Mesenchymal stem cell (in vitro differentiated cells and primary cell): ENCODE measurements at regions not wholly inside any gene's neighbourhood (a gene's known extent, or its start where the extent isn't known, plus 50 kb on each side); places are given as distances from the start of the nearest gene placed in this dataset.

Experiments used
- DNase-seq: peaks from one replicate; pipeline ENCODE4 v3.0.0-alpha.2; 2013
- H2AFZ ChIP-seq: one replicate; pipeline ENCODE4 v1.6.1; 2013; ENCODE audit warnings: low read depth, mild to moderate bottlenecking, control low read depth, inconsistent platforms, low read length, moderate library complexity
- H2AK5ac ChIP-seq: 2 replicates; pipeline ENCODE4 v1.6.1; 2013; ENCODE audit warnings: low read length, moderate library complexity, mild to moderate bottlenecking, inconsistent platforms; ENCODE audit not compliant: severe bottlenecking
- H2BK120ac ChIP-seq: one replicate; pipeline ENCODE4 v1.6.1; 2013; ENCODE audit warnings: low read depth, mild to moderate bottlenecking, inconsistent platforms, low read length, moderate library complexity
- H2BK12ac ChIP-seq, 2 experiments: one replicate each; pipeline ENCODE4 v1.6.1; 2013; ENCODE audit warnings: inconsistent platforms in 2 of 2, low read length in 2 of 2, mild to moderate bottlenecking in 2 of 2, moderate library complexity in 2 of 2, control low read depth in 1 of 2
- H2BK15ac ChIP-seq: one replicate; pipeline ENCODE4 v1.6.1; 2013; ENCODE audit warnings: mild to moderate bottlenecking, low read depth, inconsistent platforms; ENCODE audit not compliant: poor library complexity, severe bottlenecking
- H2BK5ac ChIP-seq: 2 replicates; pipeline ENCODE4 v1.6.1; 2013; ENCODE audit warnings: low read depth, mild to moderate bottlenecking, low read length, control low read depth, inconsistent platforms; ENCODE audit not compliant: poor library complexity, severe bottlenecking
- H3K14ac ChIP-seq, 2 experiments: one replicate each; pipeline ENCODE4 v1.6.1; 2013; ENCODE audit warnings: inconsistent platforms in 2 of 2, low read length in 2 of 2, control low read depth in 1 of 2, mild to moderate bottlenecking in 1 of 2, moderate library complexity in 1 of 2
- H3K18ac ChIP-seq, 2 experiments: one replicate each; pipeline ENCODE4 v1.6.1; 2013; ENCODE audit warnings: inconsistent platforms in 2 of 2, low read length in 2 of 2, control low read depth in 1 of 2, low read depth in 1 of 2, mild to moderate bottlenecking in 1 of 2
- H3K23ac ChIP-seq, 2 experiments: one replicate each; pipeline ENCODE4 v1.6.1; 2013; ENCODE audit warnings: inconsistent platforms in 2 of 2, low read length in 2 of 2, mild to moderate bottlenecking in 2 of 2, moderate library complexity in 2 of 2, control low read depth in 1 of 2
- H3K27ac ChIP-seq: 2 replicates; pipeline ENCODE4 v1.5.1; 2013; ENCODE audit warnings: mild to moderate bottlenecking, moderate library complexity, low read length, control low read depth, inconsistent platforms; ENCODE audit not compliant: poor library complexity, severe bottlenecking
- H3K27me3 ChIP-seq, 2 experiments: 2 replicates each; pipeline versions ENCODE4 v1.6.1 to v1.7.0; 2013; ENCODE audit warnings: low read length in 2 of 2, mild to moderate bottlenecking in 2 of 2, moderate library complexity in 2 of 2, control low read depth in 1 of 2, inconsistent platforms in 1 of 2; ENCODE audit not compliant: control insufficient read depth in 1 of 2, insufficient read depth in 1 of 2
- H3K36me3 ChIP-seq, 2 experiments: 2 replicates each; pipeline versions ENCODE4 v1.6.1 to v1.7.0; 2013; ENCODE audit warnings: low read length in 2 of 2, control low read depth in 1 of 2, inconsistent platforms in 1 of 2, low read depth in 1 of 2, mild to moderate bottlenecking in 1 of 2; ENCODE audit not compliant: insufficient read depth in 2 of 2, control insufficient read depth in 1 of 2
- H3K4ac ChIP-seq, 2 experiments: one replicate each; pipeline ENCODE4 v1.6.1; 2013; ENCODE audit warnings: inconsistent platforms in 2 of 2, low read length in 2 of 2, mild to moderate bottlenecking in 2 of 2, moderate library complexity in 2 of 2, control low read depth in 1 of 2, low read depth in 1 of 2
- H3K4me1 ChIP-seq: 2 replicates; pipeline ENCODE4 v1.6.1; 2013; ENCODE audit warnings: low read depth, low read length, control low read depth; ENCODE audit not compliant: control insufficient read depth, insufficient read depth
- H3K4me2 ChIP-seq: 2 replicates; pipeline ENCODE4 v1.6.1; 2013; ENCODE audit warnings: low read length, mild to moderate bottlenecking, inconsistent platforms; ENCODE audit not compliant: poor library complexity, severe bottlenecking
- H3K4me3 ChIP-seq, 2 experiments: 2 replicates each; pipeline versions ENCODE4 v1.5.1 to v1.7.0; 2013; ENCODE audit warnings: low read length in 2 of 2, mild to moderate bottlenecking in 2 of 2, control low read depth in 1 of 2, low read depth in 1 of 2; ENCODE audit not compliant: insufficient read depth in 1 of 2
- H3K79me1 ChIP-seq: replicated peaks from 2 replicates; pipeline ENCODE4 v1.6.1; 2013; ENCODE audit warnings: mild to moderate bottlenecking, control low read depth, low read length, inconsistent platforms; ENCODE audit not compliant: poor library complexity, severe bottlenecking
- H3K9ac ChIP-seq: 2 replicates; pipeline ENCODE4 v1.7.0; 2013; ENCODE audit warnings: mild to moderate bottlenecking, low read length, moderate library complexity
- H3K9me3 ChIP-seq: 2 replicates; pipeline ENCODE4 v1.7.0; 2013; ENCODE audit warnings: mild to moderate bottlenecking, low read length; ENCODE audit not compliant: control insufficient read depth
- H4K8ac ChIP-seq: one replicate; pipeline ENCODE4 v1.6.1; 2013; ENCODE audit warnings: inconsistent platforms, mild to moderate bottlenecking, low read length, moderate library complexity
- H4K91ac ChIP-seq: one replicate; pipeline ENCODE4 v1.6.1; 2013; ENCODE audit warnings: mild to moderate bottlenecking, low read length, inconsistent platforms
- WGBS: methylation state at CpG from one replicate; pipeline ENCODE4 v1.1.7; 2013; ENCODE audit warnings: mixed read lengths; 5-methylcytosine and 5-hydroxymethylcytosine counted together

DNA sequence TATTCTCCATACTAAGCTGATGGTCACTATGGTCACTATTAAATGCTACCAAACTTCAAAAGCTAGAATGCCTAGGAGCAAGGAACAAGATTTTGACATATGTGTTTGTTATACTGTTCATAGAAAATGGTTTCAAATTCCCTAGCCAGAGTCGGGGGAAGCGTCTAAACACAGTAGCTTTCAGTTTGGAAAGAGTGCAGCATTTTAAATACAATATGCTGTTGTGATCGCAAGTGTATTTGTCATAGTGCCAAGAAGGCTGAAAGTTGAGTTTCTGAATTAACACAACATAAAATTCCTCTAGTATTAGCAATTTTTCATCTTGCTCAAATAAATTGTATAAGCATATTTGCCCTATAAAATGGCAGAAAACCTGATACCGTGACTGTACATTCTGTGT lies 280.4 kb downstream of the ZNF608 start:
- H3K9me3 ChIP-seq: peaks cover 18% of the 10 kb centered on the region

DNA sequence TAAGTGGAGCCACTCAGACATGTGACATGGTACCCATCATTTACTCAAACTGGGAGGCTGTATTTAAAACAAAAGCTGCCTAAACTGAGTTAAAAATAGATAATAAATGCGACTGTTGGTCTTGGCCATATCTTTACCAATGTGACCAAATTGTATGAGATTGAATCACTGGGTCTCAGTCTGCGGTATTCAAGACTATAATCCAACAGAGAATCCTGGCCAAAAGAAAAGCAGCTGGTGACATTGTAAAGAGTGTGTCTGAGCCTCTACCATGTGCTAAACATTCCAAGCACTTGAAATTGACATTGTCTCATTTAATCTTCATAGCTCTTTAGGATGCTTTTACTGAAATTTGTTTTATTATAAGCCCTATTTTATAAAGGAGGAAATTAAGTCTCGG lies 282.6 kb downstream of the ZNF608 start:
- Histone ChIP-seq H2BK5ac (no peak overlapping the region), H3K14ac (no peak overlapping the region), H2BK120ac (no peak overlapping the region), H4K8ac (no peak overlapping the region), H3K4ac (no peak overlapping the region), H3K36me3 (no peaks in the 10 kb centered on the region), H2AFZ (no peak overlapping the region), H2AK5ac (no peak overlapping the region), H3K9ac (no peak overlapping the region), H2BK15ac (no peak overlapping the region), H3K27ac (no peak overlapping the region), H2BK12ac (no peak overlapping the region), H3K27me3 (no peaks in the 10 kb centered on the region), H3K4me3 (no peak overlapping the region), H4K91ac (no peak overlapping the region), H3K18ac (no peak overlapping the region), H3K79me1 (no peaks in the 10 kb centered on the region), H3K4me1 (no peaks in the 10 kb centered on the region), H3K9me3 (peaks cover 38% of the 10 kb centered on the region), H3K23ac (no peak overlapping the region), H3K4me2 (no peak overlapping the region)
- 84% methylated on average over 3 of the region's 3 CpGs for WGBS
- no peak for DNase-seq

More for the DNA sequence above, 280.4 kb downstream of the ZNF608 start:
- no peak overlapping the region for H3K9ac ChIP-seq
- no peak overlapping the region for H2BK12ac ChIP-seq
- no peak overlapping the region for H2BK120ac ChIP-seq
- H3K27me3 ChIP-seq: no peaks in the 10 kb centered on the region
- H3K4me2 ChIP-seq: no peak overlapping the region
- DNase-seq: no peak
- H3K36me3 ChIP-seq: no peaks in the 10 kb centered on the region
- no peak overlapping the region for H3K27ac ChIP-seq
- no peak overlapping the region for H3K18ac ChIP-seq
- H2BK15ac ChIP-seq: no peak overlapping the region
- H3K79me1 ChIP-seq: no peaks in the 10 kb centered on the region
- no peak overlapping the region for H2AK5ac ChIP-seq
- H2AFZ ChIP-seq: no peak overlapping the region
- no peak overlapping the region for H3K4ac ChIP-seq
- H4K91ac ChIP-seq: no peak overlapping the region
- H3K4me3 ChIP-seq: no peak overlapping the region
- H3K14ac ChIP-seq: no peak overlapping the region
- H4K8ac ChIP-seq: no peak overlapping the region
- no peaks in the 10 kb centered on the region for H3K4me1 ChIP-seq
- H3K23ac ChIP-seq: no peak overlapping the region
- H2BK5ac ChIP-seq: no peak overlapping the region
- 93% methylated on average over 3 of the region's 4 CpGs for WGBS

DNA sequence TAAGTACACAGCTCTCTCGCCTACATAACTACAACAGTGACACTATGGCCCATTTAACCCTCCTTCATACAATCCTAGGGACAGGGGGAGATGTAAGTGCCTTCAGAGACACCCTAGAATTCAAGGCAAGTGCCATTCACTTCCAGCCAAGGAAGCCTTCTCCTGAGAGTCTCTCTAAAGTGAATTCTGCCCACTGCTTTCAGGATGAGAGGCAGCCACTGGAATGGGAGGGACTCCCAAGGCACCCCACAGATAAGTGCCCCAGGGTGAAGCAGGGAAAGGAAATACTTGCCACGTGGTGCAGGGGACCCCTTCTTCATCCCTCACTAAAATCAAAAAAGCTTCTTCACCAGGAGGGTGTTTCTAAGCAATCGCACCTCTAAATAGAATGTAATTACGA lies 283.7 kb downstream of the ZNF608 start:
- no peaks in the 10 kb centered on the region for H3K36me3 ChIP-seq
- no peaks in the 10 kb centered on the region for H3K4me1 ChIP-seq
- no peak overlapping the region for H2BK120ac ChIP-seq
- no peaks in the 10 kb centered on the region for H3K79me1 ChIP-seq
- H3K27me3 ChIP-seq: no peaks in the 10 kb centered on the region
- H3K4me3 ChIP-seq: no peak overlapping the region
- no peak overlapping the region for H3K27ac ChIP-seq
- H2BK15ac ChIP-seq: no peak overlapping the region
- H3K18ac ChIP-seq: no peak overlapping the region
- no peak overlapping the region for H4K8ac ChIP-seq
- no peak for DNase-seq
- no peak overlapping the region for H2BK5ac ChIP-seq
- peaks cover 40% of the 10 kb centered on the region for H3K9me3 ChIP-seq
- no peak overlapping the region for H2AK5ac ChIP-seq
- no peak overlapping the region for H3K9ac ChIP-seq
- WGBS: 63% methylated on average over 3 of the region's 4 CpGs
- H3K4me2 ChIP-seq: no peak overlapping the region
- H2AFZ ChIP-seq: no peak overlapping the region
- no peak overlapping the region for H3K23ac ChIP-seq
- H2BK12ac ChIP-seq: no peak overlapping the region
- no peak overlapping the region for H4K91ac ChIP-seq
- no peak overlapping the region for H3K14ac ChIP-seq
- no peak overlapping the region for H3K4ac ChIP-seq

DNA sequence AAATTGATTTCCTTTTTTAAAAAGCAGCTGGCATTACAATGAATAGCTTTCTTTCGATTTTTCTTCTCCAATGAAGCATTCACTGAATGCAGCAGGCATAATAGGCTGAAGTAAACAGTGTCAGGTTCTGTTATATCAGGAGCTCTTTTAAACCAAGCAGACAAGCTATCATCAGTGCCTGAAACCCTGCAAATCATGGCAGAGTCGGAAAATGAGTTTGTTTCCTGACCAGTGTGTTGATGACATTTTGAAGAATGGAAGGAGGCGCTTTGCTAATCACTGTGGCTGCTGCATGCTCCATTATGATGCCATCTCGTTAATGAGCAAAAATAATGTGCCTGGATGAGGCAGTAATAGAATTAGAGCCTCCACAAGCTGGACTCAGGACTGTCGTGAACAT lies 284.5 kb downstream of the ZNF608 start:
- WGBS: 86% methylated on average over 5 of the region's 5 CpGs
- Histone ChIP-seq H2BK12ac (no peak overlapping the region), H3K18ac (no peak overlapping the region), H3K79me1 (no peaks in the 10 kb centered on the region), H3K27ac (no peak overlapping the region), H3K27me3 (no peaks in the 10 kb centered on the region), H3K9me3 (peaks cover 44% of the 10 kb centered on the region), H3K36me3 (no peaks in the 10 kb centered on the region), H3K23ac (no peak overlapping the region), H2BK120ac (no peak overlapping the region), H3K4me2 (no peak overlapping the region), H4K91ac (no peak overlapping the region), H2AFZ (no peak overlapping the region), H2BK5ac (no peak overlapping the region), H2BK15ac (no peak overlapping the region), H3K4me1 (no peaks in the 10 kb centered on the region), H3K14ac (no peak overlapping the region), H3K4ac (no peak overlapping the region), H3K4me3 (no peak overlapping the region), H4K8ac (no peak overlapping the region), H3K9ac (no peak overlapping the region), H2AK5ac (no peak overlapping the region)
- no peak for DNase-seq
